COLO668 (cell line): ENCODE measurements at regions not wholly inside any gene's neighbourhood (a gene's known extent, or its start where the extent isn't known, plus 50 kb on each side); places are given as distances from the start of the nearest gene placed in this dataset.
A peak's percentile ranks its signal among the peaks of the same experiment; 100 is the strongest.

ENCODE experiments used
- DNase-seq: peaks from one replicate; lab custom pipeline; 2025; ENCODE audit not compliant: unreplicated experiment; lab: John Stamatoyannopoulos, UW

GRCh38 chr16:79337906-79338305 is 262.6 kb downstream of the MAF start:
- no peak for DNase-seq

- no peak for DNase-seq
Observed at GRCh38 chr16:79336437-79337229, 263.9 kb downstream of the MAF start.

DNA sequence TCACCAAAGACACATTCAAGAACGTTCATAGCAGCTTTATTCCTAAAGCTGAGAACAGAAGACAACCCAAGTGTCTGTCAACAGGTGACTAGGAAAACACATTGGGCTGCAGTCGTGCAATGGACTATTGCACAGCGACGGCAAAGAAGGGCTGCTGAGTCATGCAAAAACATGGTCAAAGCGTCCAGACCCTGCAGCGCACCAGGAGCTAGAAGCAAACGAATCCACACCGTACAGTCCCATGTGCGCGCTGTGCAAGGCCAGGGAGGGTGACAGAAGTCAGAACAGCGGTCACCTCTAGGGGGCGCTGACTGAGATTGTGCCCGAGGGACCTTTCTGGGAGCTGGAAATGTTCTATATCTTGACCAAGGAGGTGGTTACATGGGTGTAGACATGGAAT is 266.4 kb downstream of the MAF start:
- peak; percentile 29 for DNase-seq

GRCh38 chr16:79331066-79331465 is 269.5 kb downstream of the MAF start:
- DNase-seq, result no peak

- no peak for DNase-seq
Observed at GRCh38 chr16:79329967-79330366, 270.6 kb downstream of the MAF start.

DNA sequence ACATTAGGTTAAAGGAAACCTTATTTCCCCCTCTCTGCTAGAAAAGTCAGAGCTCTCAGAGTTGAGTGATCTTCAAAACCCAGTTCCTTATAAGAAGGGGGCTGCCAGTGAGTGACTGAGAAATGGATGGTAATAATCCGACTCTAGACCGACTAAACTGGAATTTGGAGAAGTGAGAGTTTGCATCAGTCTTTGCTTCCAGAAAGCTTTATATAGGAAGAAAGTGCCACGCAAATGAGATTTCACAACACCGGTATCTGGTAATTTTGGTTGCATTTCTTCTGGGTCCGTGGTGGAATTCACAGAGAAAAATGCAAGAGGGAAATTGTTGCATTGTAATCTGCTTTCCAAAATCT is 271.4 kb downstream of the MAF start:
- DNase-seq, result no peak

DNA sequence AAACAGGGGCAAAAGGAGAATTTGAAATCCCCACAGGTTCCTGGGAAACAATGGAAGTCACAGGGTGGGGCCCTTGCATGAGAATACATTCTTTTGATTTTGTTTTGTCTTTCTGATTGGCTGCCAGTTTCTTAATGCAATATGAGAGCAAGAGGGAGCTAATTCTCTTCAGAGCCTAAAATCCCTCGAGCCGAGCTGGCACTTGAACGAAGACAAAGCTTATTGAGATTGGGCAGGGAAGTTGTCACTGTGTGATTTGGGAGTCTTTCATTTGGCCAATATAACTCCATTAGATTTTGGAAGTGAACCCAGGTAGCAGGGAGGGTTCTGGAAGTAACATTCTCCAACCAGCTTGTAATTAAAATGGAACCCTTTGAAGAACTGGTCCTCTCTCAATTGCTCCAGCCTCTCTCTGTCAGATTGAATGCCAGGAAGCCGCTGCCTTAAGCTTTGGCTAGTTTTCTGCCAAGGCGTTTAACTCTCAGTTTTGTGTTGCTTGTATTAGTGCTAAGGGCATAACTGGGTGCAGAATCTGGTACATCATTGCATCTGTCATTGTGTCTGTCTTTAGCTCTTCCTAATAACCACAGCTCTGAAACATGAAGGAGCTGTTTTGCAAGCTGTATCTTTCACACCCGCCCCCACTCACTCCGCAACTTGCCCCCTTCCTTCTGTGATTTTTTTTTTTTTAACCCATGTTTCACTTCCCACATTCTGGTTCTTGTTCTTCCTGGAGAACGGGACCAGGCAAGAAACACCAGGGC is 272.0 kb downstream of the MAF start:
- DNase-seq, result no peak

- DNase-seq, result no peak
Observed at GRCh38 chr16:79327836-79328235, 272.7 kb downstream of the MAF start.

DNA sequence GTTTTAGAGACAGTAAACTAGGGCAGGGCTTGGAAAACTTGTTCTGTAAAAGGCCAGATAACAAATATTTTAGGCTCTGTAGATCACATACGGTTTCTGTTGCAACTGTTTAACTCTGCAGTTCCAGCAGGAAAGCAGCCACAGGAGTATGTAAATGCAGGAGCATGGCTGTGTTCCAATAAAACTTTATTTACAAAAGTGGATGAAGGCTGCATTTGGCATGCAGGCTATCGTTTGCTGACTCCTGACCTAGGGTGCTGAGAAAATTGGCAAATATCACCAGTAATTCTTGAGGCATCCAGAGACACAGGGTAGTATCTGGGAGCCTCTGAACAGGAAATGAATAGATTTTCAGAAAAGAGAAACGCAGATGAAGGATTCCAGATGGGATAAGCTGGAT is 274.0 kb downstream of the MAF start:
- DNase-seq, result no peak

GRCh38 chr16:79325226-79325945 is 275.2 kb downstream of the MAF start:
- DNase-seq, result no peak

- DNase-seq, result no peak
Observed at GRCh38 chr16:79320956-79321355, 279.6 kb downstream of the MAF start.

- no peak for DNase-seq
Observed at GRCh38 chr16:79318143-79318899, 282.2 kb downstream of the MAF start.

GRCh38 chr16:79317521-79317920 is 283.0 kb downstream of the MAF start:
- DNase-seq, result no peak

- no peak for DNase-seq
Observed at GRCh38 chr16:79317026-79317425, 283.5 kb downstream of the MAF start.

DNA sequence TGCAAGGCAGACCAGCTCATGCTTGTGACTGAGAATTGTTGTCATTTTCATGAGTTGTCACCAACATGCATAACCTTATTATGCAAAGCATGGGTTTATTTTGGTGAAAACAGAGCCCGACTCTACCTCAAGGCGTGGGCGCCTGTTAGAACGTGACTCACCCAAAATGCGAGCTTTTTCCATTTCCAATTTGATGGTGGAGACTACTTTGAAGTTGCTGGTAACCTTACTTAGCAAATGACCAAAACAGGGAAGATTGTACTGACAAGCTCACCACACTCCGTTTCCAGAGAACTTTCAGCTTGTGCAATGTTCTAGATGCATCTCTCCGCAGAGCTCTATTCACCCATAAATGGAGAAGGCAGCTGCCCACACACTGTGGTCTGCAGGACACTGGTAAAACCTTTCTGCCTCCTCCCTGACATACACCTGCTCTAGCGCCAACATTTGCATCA is 284.5 kb downstream of the MAF start:
- DNase-seq, result no peak

DNA sequence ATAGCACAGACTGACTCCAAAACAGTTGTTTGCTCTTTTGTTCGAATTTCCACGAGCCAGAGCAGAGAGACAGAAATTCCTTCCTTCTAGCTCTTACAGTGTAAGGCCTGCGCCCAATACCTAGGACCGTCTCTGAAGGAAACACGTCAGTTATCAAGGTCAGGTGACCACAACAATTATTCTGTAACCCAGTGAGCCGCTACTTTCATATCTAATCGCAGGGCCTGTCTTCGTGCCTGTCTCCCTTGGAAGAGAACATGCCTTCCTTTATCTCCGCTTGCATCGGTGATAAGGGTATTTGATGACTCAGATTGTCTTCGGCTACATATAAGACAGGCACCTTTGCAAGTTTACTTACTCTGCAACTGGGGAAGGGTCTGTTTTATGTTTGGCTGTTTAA is 288.0 kb downstream of the MAF start:
- DNase-seq, result no peak

GRCh38 chr16:79310710-79311109 is 289.8 kb downstream of the MAF start:
- no peak for DNase-seq

DNA sequence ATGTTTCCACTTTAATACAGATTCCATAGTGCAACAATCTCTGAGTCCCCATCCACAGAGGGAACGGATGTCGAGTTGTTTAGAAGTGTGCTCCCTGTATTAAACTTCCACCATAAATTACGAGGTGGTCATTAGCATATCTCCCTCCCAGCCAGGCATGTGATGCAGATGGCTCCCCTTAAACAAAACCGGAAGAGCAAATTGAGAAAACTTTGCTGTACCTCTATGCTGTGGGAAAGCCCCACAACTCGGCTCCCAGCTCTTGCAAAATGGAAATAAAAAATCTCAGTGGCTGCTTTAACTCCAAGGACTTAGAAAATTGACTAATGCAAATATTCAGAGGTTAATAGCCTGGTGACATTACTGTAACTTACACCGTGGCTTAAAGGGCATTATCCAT is 290.9 kb downstream of the MAF start:
- DNase-seq, result no peak

DNA sequence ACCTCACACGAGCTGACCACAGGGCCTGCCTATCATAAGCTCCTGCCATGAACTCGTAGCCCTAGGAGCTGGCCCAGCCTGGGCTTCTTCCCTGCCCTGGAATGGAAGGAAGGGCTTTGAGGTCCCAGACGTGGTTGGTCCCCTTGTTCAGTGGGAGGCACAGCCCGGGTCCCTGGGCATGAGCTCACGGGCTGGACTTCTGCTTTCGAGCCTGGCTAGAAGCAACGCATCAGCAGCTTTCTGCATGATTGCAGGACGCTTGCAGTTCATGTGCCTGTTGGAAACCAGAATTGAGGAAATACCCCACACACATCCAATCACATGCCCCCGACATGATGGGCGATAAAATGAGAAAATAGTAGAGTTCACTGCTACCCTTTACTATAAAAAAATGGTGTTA is 293.3 kb downstream of the MAF start:
- no peak for DNase-seq

GRCh38 chr16:79305074-79305473 is 295.5 kb downstream of the MAF start:
- no peak for DNase-seq

DNA sequence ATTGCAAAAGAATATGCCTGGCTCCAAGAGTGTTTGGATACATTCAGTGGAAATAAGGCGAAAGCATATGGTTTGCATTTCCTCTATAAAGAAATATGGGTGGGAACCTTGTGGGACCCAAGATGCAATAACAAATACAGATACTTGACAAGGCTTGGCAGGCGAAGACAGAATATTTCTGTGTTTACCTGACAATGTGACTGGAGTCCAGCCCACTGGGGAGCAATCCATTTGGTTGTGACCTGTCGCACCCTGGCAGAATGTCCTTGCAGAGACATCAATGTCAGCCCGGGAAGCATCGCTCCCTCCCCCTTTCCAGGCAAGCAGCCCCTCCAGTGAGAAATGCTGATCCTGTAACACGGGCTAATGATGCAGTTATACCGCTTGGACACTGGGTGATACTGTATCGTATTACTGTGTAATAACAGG is 296.6 kb downstream of the MAF start:
- no peak for DNase-seq
